Ishikawa (cell line): ENCODE measurements at regions not wholly inside any gene's neighbourhood (a gene's known extent, or its start where the extent isn't known, plus 50 kb on each side); places are given as distances from the start of the nearest gene placed in this dataset.

Experiments
- CREB1 ChIP-seq: IDR thresholded peaks from 2 replicates; pipeline ENCODE4 v1.6.1; 2012; ENCODE audit warnings: low read depth
- EGR1 ChIP-seq: IDR thresholded peaks from 2 replicates; pipeline ENCODE4 v1.6.1; 2012
- EP300 ChIP-seq: IDR thresholded peaks from 2 replicates; pipeline ENCODE4 v1.6.1; 2012; ENCODE audit warnings: borderline replicate concordance
- FOXM1 ChIP-seq: IDR thresholded peaks from 2 replicates; pipeline ENCODE4 v1.6.1; 2012; ENCODE audit warnings: low read depth, borderline replicate concordance
- MAX ChIP-seq: IDR thresholded peaks from 2 replicates; pipeline ENCODE4 v1.6.1; 2012
- RAD21 ChIP-seq: IDR thresholded peaks from 2 replicates; pipeline ENCODE4 v1.6.1; 2012; ENCODE audit warnings: low read depth
- REST ChIP-seq: IDR thresholded peaks from 2 replicates; pipeline ENCODE4 v1.6.1; 2012; ENCODE audit warnings: low read depth, mild to moderate bottlenecking
- YY1 ChIP-seq: IDR thresholded peaks from 2 replicates; pipeline ENCODE4 v1.6.1; 2012; ENCODE audit warnings: low read depth

- TF ChIP-seq EP300 (no peak), YY1 (no peak), REST (no peak), RAD21 (no peak), MAX (no peak), EGR1 (no peak), FOXM1 (no peak), CREB1 (no peak)
Observed at GRCh38 chr13:111044087-111044830, 70.9 kb upstream of the ARHGEF7 start.
